Dermis microvascular lymphatic vessel endothelial cell (primary cell): ENCODE measurements at regions not wholly inside any gene's neighbourhood (a gene's known extent, or its start where the extent isn't known, plus 50 kb on each side); places are given as distances from the start of the nearest gene placed in this dataset.
"Not testable (repeated sequence)": the region's sequence is repeated elsewhere in the genome, so short reads cannot be mapped to it uniquely, and the experiment has no call there.

ENCODE experiments used
- DNase-seq, 2 donors: peaks; one replicate each; pipeline versions ENCODE4 v3.0.0 to v3.0.0-alpha.2; 2010; ENCODE audit warnings: low read depth in 2 of 2

GRCh38 chr1:5768014-5768413 is 224.2 kb downstream of the NPHP4 start:
- DNase-seq, result no peak

DNA sequence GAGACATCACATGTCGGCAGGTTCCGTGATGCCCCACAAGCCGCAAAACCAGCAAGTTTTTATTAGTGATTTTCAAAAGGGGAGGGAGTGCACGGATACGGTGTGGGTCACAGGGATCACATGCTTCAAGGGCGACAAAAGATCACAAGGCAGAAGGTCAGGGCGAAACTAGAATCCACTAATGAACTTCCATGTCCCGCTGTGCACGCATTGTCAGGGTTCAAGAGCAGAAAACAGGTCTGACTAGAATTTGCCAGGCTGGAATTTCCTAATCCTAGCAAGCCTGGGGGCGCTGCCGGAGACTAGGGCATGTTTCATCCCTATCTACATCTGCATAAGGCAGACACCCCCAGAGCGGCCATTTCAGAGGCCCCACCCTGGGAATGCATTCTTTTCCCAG is 225.2 kb downstream of the NPHP4 start:
- not testable (repeated sequence) for DNase-seq

DNA sequence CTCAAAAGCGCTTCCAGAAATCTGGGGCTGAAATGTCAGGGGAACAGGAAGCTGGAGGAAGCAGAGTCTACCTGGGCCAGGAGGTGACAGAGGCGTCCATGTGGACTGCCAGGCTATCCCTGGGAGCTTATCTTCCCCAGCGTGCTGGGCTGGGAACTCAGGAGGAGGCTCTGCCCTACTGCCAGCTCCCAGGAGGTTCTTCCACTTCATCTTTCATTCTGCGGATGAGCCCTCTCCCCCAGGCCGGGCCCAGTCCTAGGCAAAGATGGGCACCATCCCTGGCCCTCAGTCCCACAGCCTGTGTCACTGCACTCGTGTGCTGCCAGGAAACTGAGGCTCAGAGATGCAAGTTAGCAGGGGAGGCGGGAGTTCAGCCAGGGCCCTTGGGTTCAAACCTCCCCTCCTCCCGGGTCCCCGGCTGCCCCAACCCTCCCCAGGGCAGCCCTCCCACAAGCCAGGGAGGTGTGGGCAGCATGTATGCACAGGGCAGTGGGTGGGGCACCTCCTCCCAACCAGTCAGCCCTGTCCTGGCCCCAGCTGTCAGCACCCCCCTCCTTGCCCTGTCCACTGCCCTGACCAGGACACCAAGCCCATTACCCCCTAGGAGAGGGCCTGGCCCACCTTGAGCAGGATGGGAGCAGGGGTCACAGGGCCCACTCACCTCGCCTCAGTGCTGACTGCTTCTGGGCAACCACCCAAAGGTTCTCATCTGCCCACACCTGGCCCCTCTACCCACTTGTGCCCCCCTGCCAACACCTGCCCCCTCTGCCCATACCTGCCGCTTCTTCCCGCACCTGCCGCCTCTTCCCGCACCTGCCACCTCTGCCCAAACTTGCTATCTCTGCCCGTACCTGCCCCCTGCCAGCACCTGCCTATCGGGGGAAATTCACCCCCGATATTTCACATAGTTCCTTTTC is 226.0 kb downstream of the NPHP4 start:
- no peak for DNase-seq

- no peak for DNase-seq
Observed at GRCh38 chr1:5765483-5765882, 226.7 kb downstream of the NPHP4 start.

DNA sequence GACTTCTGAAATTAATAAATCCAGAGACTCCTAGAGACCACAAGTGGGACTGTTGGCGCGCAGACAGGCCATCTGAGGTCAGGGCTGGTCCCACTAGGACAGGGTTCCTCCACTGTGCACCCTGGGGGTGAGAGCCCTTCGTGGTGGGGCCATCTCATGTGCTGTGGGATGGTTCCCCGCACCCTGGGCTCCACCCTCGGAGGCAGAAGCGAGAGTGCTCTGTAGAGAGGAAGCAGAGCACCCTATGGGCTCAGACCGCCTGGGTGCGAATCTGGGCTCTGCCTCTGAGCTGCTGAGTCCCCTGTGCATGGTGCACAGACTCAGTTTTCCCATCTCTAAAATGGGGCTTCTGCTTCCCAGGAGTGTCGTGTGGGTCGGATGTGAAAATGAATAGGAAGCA is 227.3 kb downstream of the NPHP4 start:
- DNase-seq, result no peak

DNA sequence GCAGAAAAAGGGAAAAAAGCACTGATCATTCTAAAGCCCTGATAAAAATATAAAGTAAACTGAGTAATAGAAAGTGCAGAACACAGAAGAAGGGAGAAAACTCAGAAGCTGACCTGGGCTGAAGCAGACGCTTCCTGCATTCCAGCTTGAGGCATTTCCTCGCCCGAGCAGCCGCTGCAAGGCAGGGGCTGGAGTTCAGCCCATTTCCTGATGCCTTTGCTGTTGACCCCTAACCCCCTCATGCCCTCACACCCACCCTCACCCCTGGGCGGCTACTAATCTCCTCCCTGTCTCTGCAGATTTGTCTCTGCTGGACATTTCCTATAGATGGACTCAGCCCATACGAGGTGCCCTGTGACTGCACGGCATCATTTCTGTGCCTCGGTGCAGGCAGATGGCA is 227.8 kb downstream of the NPHP4 start:
- DNase-seq, result no peak

DNA sequence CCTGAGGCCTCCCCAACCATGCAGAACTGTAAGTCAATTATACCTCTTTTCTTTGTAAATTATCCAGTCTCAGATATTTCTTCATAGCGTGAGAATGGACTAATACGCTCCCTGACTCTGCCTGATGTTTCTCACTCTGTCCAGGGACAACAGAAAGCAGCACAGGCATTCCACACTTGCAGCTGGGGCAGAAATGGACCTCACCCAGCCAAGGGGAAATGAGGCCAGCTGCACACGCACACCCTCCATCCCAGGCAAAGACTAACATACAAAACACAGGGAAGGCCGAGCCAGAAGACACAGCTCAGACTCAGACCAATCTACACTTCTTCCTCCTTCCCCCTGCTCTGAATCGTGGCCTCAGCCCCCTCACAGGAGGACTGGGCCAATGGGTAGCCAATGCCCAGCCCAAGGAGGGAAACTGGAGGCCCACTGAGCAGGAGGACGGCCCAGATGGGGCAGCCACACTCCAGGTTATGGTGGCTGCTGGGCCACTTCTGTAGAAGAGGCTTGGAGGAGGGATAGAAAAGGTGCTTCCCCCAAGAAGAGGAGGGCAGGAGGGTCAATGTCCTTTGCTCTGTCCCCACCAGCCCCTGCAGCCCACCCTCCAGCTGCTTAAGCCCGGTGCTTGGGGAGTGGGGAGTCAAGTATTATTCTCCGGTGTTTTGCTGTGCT is 228.4 kb downstream of the NPHP4 start:
- no peak for DNase-seq

DNA sequence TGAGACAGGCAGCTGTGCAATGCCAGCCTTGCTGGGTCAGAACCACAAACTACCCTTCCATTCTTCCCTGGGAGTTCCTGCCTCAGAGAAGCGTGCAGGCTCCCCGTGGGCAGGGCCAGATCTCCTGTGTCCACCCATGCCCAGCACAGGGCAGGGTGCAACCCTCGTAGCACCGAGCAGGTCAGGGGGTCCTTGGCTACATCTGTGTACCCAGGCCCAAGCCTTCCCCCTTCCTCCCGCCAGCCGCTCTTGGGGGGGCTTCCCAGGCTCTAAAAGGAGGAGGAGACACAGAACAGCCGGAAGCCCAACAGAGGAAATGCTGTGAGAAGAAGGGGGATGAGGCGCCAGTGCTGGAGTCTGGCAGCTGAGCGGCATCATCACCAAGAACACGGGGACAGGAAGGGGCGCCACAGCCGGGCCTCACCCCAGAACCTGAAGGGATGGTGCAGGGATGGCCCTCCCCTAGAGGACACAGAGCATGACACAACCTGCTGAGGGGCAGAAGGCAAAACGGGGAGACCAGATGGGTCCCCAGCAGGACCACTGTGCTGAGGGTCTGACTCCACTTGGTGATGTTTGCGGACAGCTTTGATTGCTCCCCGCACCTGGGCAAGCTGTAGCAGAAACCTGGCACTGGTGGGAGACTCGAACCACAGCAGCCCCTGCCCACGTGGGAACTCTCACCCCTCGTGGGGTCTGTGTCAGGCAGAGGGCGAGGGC is 233.2 kb downstream of the NPHP4 start:
- no peak for DNase-seq

DNA sequence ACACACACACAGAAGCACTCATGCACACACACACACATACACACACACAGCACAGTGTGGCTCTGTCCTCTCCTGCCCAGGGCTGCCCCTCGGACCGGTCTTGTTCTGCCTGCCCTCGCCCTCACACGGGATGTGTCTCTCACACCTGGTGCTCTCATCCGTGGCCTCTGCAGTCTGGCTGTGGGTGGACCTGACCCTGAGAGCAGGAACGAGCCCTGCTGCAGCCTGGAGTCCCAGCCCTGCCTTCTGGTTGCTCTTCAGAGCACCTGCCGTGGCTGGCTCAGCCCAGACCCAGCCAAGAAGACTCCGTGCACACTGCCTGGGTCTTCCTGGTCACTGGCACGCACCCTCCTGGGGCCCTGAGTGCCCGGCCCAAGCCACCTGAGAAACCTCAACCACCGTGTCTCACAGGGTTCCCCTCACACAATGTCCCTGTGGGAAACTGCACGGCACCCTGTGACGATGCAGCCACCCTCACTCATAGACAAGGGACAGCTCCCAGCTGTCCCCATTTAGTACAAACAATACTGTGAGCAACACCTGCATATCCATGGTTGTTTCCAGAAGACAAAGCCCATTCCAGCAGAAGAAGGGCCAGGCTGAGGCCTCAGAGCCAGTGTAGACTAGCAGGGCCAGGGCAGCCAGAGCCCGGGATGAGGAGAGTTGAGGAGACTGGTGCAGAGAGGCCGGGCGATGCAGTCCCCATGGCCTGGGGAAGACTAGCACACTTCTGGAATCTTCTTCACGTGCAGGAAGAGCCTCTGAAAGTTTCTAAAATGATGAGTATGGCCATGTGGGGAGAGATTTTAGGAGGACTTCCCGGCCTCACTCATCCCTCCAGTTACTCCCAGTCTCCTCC is 234.0 kb downstream of the NPHP4 start:
- DNase-seq, result no peak

- DNase-seq, result no peak
Observed at GRCh38 chr1:5757187-5757805, 234.9 kb downstream of the NPHP4 start.

- no peak for DNase-seq
Observed at GRCh38 chr1:5756434-5757186, 235.6 kb downstream of the NPHP4 start.

DNA sequence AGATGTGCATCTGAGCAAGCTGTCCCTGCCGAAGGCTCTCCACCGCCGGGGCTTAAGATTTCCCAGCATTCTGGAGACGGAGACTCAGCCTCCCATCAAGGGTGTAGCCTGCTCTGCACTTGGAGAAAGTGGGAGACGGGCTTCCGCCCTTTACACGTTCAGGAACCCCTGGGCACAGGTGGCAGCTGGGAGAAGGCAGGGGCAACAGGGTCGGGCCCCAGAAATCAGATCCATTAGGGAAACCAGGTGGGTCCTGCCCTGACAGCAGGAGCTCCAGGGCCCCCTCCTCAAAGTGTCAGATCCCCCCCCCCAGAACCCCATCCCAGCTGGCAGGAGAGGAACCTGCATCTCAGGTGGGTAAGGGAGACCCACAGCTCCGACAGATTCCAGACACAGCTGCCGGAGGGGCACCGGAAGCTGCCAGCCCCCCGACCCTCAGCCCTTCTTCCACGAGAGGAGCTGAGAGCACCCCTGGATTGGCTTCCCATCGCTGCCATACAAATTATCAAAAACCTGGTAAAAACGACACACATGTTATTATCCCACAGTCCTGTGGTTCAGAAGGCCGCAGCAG is 236.6 kb downstream of the NPHP4 start:
- DNase-seq, result no peak

- no peak for DNase-seq
Observed at GRCh38 chr1:5754817-5755551, 237.2 kb downstream of the NPHP4 start.

- DNase-seq, result no peak
Observed at GRCh38 chr1:5753549-5754421, 238.4 kb downstream of the NPHP4 start.

GRCh38 chr1:5752746-5753548 is 239.3 kb downstream of the NPHP4 start:
- no peak for DNase-seq

DNA sequence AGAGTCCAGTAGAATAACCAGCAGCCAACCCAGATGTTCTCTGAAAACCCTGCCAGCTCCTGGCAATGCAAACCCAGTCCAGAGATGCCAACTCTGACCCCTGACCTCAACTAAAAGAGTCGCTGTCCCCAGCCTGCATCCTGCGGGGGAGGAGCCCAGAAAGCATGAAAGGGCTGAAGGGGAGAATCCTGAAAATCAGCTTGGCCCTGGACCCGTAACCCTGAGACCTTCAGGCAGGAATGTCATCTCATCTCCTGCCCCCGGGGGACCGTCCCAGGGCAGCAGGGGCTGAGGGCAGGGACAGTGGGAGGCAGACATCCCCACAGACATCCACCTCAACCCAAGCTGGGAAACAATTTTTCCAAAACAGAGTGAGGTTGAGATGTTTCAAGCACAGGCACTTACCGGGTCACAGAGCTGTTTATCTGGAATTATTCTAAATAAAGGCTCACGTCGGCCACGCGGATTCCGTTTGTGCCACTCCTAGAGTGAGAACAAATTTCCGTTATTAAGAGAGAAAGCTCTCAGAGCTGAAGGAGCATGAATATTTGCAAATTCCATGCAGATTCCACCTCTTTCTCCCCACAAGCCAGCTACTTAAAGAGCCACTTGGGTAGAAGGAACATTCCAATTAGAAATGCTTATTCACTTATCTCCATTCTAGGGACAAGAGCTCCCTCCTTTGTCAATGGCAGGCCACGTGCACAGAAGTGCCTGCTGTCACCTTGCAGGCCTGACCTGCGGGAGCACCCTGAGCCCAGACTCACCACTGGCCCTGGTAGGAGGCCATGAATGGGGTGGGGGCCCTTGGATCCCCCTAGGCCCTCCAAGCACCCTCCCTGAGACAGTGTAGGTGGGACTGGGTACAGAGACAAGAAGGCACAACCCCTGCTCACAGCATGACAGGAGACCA is 240.1 kb downstream of the NPHP4 start:
- no peak for DNase-seq
